ENCODE measurements at regions not wholly inside any gene's neighbourhood (a gene's known extent, or its start where the extent isn't known, plus 50 kb on each side); places are given as distances from the start of the nearest gene placed in this dataset.

GRCh38 chr22:48306785-48307510 lies 1520.7 kb downstream of the BRD1 start:
- TF ChIP-seq EP300 (IDR thresholded peaks at IDR 0.05), result no peak
- no peak for TF ChIP-seq CTCF (IDR thresholded peaks at IDR 0.05)
- TF ChIP-seq POLR2A (IDR thresholded peaks at IDR 0.05), result no peak
- no peak for TF ChIP-seq POLR2AphosphoS5 (IDR thresholded peaks at IDR 0.05)
- Histone ChIP-seq H3K9me3 (no peaks in the 10 kb centered on the region), H3K27ac (no peak overlapping the region), H3K4me3 (no peak overlapping the region), H3K4me1 (no peaks in the 10 kb centered on the region), H3K27me3 (no peaks in the 10 kb centered on the region), H3K36me3 (no peaks in the 10 kb centered on the region)
- intact Hi-C loops (cut with DNase I), result no loop called here
- no peak for DNase-seq
- WGBS, 2 donors, result 83 to 90% methylated on average over 19 of the region's 19 CpGs

GRCh38 chr22:48306284-48306683 lies 1521.4 kb downstream of the BRD1 start:
- Histone ChIP-seq H3K36me3 (no peaks in the 10 kb centered on the region), H3K4me1 (no peaks in the 10 kb centered on the region), H3K9me3 (no peaks in the 10 kb centered on the region), H3K27ac (no peak overlapping the region), H3K27me3 (no peaks in the 10 kb centered on the region), H3K4me3 (no peak overlapping the region)
- TF ChIP-seq POLR2AphosphoS5 (IDR thresholded peaks at IDR 0.05) (no peak), POLR2A (IDR thresholded peaks at IDR 0.05) (no peak), EP300 (IDR thresholded peaks at IDR 0.05) (no peak), CTCF (IDR thresholded peaks at IDR 0.05) (no peak)
- WGBS, 2 donors, result 87% methylated on average over 8 of the region's 8 CpGs
- intact Hi-C loops (cut with DNase I), result no loop called here
- no peak for DNase-seq

GRCh38 chr22:48305726-48306235 lies 1521.9 kb downstream of the BRD1 start:
- intact Hi-C loops (cut with DNase I), result no loop called here
- H3K27me3 ChIP-seq, result no peaks in the 10 kb centered on the region
- DNase-seq, result no peak
- WGBS, 2 donors, result 92 to 94% methylated on average over 14 of the region's 14 CpGs
- H3K4me3 ChIP-seq, result no peak overlapping the region
- H3K4me1 ChIP-seq, result no peaks in the 10 kb centered on the region
- TF ChIP-seq CTCF (IDR thresholded peaks at IDR 0.05), result no peak
- TF ChIP-seq POLR2A (IDR thresholded peaks at IDR 0.05), result no peak
- TF ChIP-seq EP300 (IDR thresholded peaks at IDR 0.05), result no peak
- no peak for TF ChIP-seq POLR2AphosphoS5 (IDR thresholded peaks at IDR 0.05)
- no peak overlapping the region for H3K27ac ChIP-seq
- H3K9me3 ChIP-seq, result no peaks in the 10 kb centered on the region
- H3K36me3 ChIP-seq, result no peaks in the 10 kb centered on the region

- no peaks in the 10 kb centered on the region for H3K9me3 ChIP-seq
- no peak overlapping the region for H3K4me3 ChIP-seq
- no peaks in the 10 kb centered on the region for H3K36me3 ChIP-seq
- 83 to 87% methylated on average over 5 of the region's 5 CpGs for WGBS, 2 donors
- H3K27ac ChIP-seq, result no peak overlapping the region
- H3K27me3 ChIP-seq, result no peaks in the 10 kb centered on the region
- DNase-seq, result no peak
- intact Hi-C loops (cut with DNase I), result no loop called here
- no peaks in the 10 kb centered on the region for H3K4me1 ChIP-seq
- TF ChIP-seq POLR2AphosphoS5 (IDR thresholded peaks at IDR 0.05), result no peak
- TF ChIP-seq POLR2A (IDR thresholded peaks at IDR 0.05), result no peak
- no peak for TF ChIP-seq EP300 (IDR thresholded peaks at IDR 0.05)
- no peak for TF ChIP-seq CTCF (IDR thresholded peaks at IDR 0.05)
Measured at GRCh38 chr22:48303369-48303725, 1524.3 kb downstream of the BRD1 start.
